Smooth muscle cell (in vitro differentiated cells): ENCODE measurements at regions not wholly inside any gene's neighbourhood (a gene's known extent, or its start where the extent isn't known, plus 50 kb on each side); places are given as distances from the start of the nearest gene placed in this dataset.

ENCODE experiments used
- DNase-seq: peaks from one replicate; lab custom pipeline; 2025; ENCODE audit not compliant: unreplicated experiment; lab: John Stamatoyannopoulos, UW
- H2AFZ ChIP-seq: fragments of 200-600 bp; sonication (generic); 2 replicates; pipeline ENCODE4 v1.6.0; 2016; ENCODE audit warnings: antibody characterized with exemption, low read depth, mild to moderate bottlenecking
- H3F3A ChIP-seq: fragments of 200-600 bp; sonication (generic); 2 replicates; pipeline ENCODE4 v1.6.0; 2017; ENCODE audit warnings: antibody characterized with exemption, low read depth
- H3K27ac ChIP-seq: fragments of 200-600 bp; sonication (generic); 2 replicates; pipeline ENCODE4 v1.5.1; 2016; ENCODE audit warnings: low read depth, mild to moderate bottlenecking
- H3K27me3 ChIP-seq: fragments of 200-600 bp; sonication (generic); 2 replicates; pipeline ENCODE4 v1.6.1; 2016; ENCODE audit warnings: low read depth, mild to moderate bottlenecking
- H3K36me3 ChIP-seq: fragments of 200-600 bp; sonication (generic); 2 replicates; pipeline ENCODE4 v1.5.1; 2016; ENCODE audit warnings: low read depth
- H3K4me1 ChIP-seq: fragments of 200-600 bp; sonication (generic); 2 replicates; pipeline ENCODE4 v1.5.1; 2016; ENCODE audit warnings: low read depth
- H3K4me2 ChIP-seq: fragments of 200-600 bp; sonication (generic); 2 replicates; pipeline ENCODE4 v1.6.0; 2016; ENCODE audit warnings: mild to moderate bottlenecking
- H3K4me3 ChIP-seq: fragments of 200-600 bp; sonication (generic); 2 replicates; pipeline ENCODE4 v1.5.1; 2016; ENCODE audit warnings: mild to moderate bottlenecking
- H3K79me2 ChIP-seq: fragments of 200-600 bp; sonication (generic); 2 replicates; pipeline ENCODE4 v1.6.0; 2016; ENCODE audit warnings: low read depth, mild to moderate bottlenecking
- H3K9ac ChIP-seq: fragments of 200-600 bp; sonication (generic); 2 replicates; pipeline ENCODE4 v1.6.0; 2016; ENCODE audit warnings: low read depth
- H3K9me3 ChIP-seq: fragments of 200-600 bp; sonication (generic); replicated peaks from 2 replicates; pipeline ENCODE4 v1.5.1; 2016; ENCODE audit warnings: low read depth
- H4K20me1 ChIP-seq: fragments of 200-600 bp; sonication (generic); 2 replicates; pipeline ENCODE4 v1.6.0; 2016; ENCODE audit warnings: low read depth
- CTCF ChIP-seq: fragments of 200-600 bp; sonication (generic); IDR thresholded peaks from 2 replicates; pipeline ENCODE4 v1.5.1; 2017; ENCODE audit warnings: borderline replicate concordance, mild to moderate bottlenecking, antibody characterized with exemption; ENCODE audit not compliant: insufficient read depth, poor library complexity, severe bottlenecking
- WGBS: methylation state at CpG from one replicate; pipeline ENCODE4 v1.1.7; 2016; ENCODE audit warnings: low lambda C conversion rate; 5-methylcytosine and 5-hydroxymethylcytosine counted together

DNA sequence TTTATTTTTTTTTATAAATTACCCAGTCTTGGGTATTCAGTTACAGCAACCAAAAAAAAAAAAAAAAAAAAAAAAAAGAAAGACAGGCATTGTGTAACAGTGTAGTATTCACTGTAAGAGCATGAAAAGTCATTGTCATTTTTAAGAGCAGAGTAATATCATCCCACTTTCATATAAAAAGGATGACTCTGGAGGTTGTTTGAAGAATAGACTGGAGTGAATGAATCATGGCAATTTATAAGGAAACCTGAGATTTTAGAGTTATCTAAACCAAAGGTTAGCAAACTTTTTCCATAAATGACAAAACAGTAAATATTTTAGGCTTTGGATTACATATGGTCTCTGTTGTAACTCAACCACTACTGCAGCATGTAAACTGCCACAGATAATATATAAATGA lies 794.9 kb downstream of the NTRK3 start:
- Histone ChIP-seq H3K27me3 (no peaks in the 10 kb centered on the region), H3K27ac (no peak overlapping the region), H3F3A (no peaks in the 10 kb centered on the region), H3K9ac (no peak overlapping the region), H2AFZ (no peak overlapping the region), H3K9me3 (no peaks in the 10 kb centered on the region), H3K4me1 (no peaks in the 10 kb centered on the region), H4K20me1 (no peaks in the 10 kb centered on the region), H3K4me2 (no peak overlapping the region), H3K79me2 (no peaks in the 10 kb centered on the region), H3K4me3 (no peak overlapping the region), H3K36me3 (no peaks in the 10 kb centered on the region)
- no peak for TF ChIP-seq CTCF
- no peak for DNase-seq

- Histone ChIP-seq H3F3A (no peaks in the 10 kb centered on the region), H4K20me1 (no peaks in the 10 kb centered on the region), H3K4me1 (no peaks in the 10 kb centered on the region), H3K4me2 (no peak overlapping the region), H3K9ac (no peak overlapping the region), H3K36me3 (no peaks in the 10 kb centered on the region), H3K79me2 (no peaks in the 10 kb centered on the region), H3K4me3 (no peak overlapping the region), H3K27me3 (no peaks in the 10 kb centered on the region), H2AFZ (no peak overlapping the region), H3K9me3 (no peaks in the 10 kb centered on the region), H3K27ac (no peak overlapping the region)
- no peak for DNase-seq
- TF ChIP-seq CTCF = no peak
- WGBS = 96% methylated on average over 1 of the region's 1 CpG
These were observed 801.7 kb downstream of the NTRK3 start for GRCh38 chr15:87454860-87455259.

DNA sequence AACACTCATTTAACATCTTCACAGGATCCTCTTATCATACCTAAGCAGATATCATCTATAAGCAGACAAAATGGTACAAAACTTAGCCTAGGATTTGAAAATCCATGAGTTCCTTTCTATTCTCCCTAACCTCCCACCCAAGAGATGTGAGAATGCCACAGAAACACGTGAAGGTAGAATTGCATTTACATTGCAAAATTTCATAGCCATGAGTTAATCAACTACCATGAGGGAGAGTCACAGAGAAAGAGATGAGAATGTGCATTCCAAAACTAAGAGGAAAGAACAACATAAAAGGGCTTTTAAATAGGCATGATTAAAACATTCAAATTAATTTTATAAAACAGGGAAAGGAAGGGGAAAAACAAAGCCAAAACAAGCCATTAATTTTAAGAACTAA lies 806.2 kb downstream of the NTRK3 start:
- H3K9ac ChIP-seq = no peak overlapping the region
- H3K79me2 ChIP-seq = no peaks in the 10 kb centered on the region
- no peak overlapping the region for H3K27ac ChIP-seq
- H3K4me3 ChIP-seq = no peak overlapping the region
- no peaks in the 10 kb centered on the region for H3F3A ChIP-seq
- H3K27me3 ChIP-seq = no peaks in the 10 kb centered on the region
- no peak overlapping the region for H3K4me2 ChIP-seq
- no peaks in the 10 kb centered on the region for H3K9me3 ChIP-seq
- no peak overlapping the region for H2AFZ ChIP-seq
- TF ChIP-seq CTCF = no peak
- 14% methylated on average over 1 of the region's 1 CpG for WGBS
- H4K20me1 ChIP-seq = no peaks in the 10 kb centered on the region
- DNase-seq = no peak
- no peaks in the 10 kb centered on the region for H3K36me3 ChIP-seq
- H3K4me1 ChIP-seq = no peaks in the 10 kb centered on the region

DNA sequence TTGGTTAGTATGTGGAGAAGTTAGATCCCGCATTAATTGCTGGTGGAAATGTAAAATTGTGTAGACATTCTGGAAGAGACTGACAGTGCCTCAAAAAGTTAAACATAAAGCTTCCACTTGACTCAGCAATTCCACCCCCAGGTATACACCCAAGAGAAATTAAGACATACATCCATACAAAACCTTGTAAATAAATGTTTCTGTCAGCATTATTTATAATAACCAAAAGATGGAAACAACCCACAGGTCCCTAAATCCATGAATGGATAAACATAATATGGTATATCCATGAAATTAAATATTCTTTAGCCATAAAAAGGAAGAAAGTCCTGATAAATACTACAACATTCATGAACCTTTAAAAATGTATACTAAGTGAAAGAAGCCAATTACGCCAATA lies 817.4 kb downstream of the NTRK3 start:
- Histone ChIP-seq H3K4me3 (no peak overlapping the region), H3K9ac (no peak overlapping the region), H2AFZ (no peak overlapping the region), H3K4me1 (no peaks in the 10 kb centered on the region), H3K4me2 (no peak overlapping the region), H3K27ac (no peak overlapping the region), H4K20me1 (no peaks in the 10 kb centered on the region), H3K27me3 (no peaks in the 10 kb centered on the region), H3K9me3 (no peaks in the 10 kb centered on the region), H3K36me3 (no peaks in the 10 kb centered on the region), H3K79me2 (no peaks in the 10 kb centered on the region), H3F3A (no peaks in the 10 kb centered on the region)
- 96% methylated on average over 2 of the region's 2 CpGs for WGBS
- no peak for TF ChIP-seq CTCF
- no peak for DNase-seq
